ENCODE measurements at regions not wholly inside any gene's neighbourhood (a gene's known extent, or its start where the extent isn't known, plus 50 kb on each side); places are given as distances from the start of the nearest gene placed in this dataset.

DNA sequence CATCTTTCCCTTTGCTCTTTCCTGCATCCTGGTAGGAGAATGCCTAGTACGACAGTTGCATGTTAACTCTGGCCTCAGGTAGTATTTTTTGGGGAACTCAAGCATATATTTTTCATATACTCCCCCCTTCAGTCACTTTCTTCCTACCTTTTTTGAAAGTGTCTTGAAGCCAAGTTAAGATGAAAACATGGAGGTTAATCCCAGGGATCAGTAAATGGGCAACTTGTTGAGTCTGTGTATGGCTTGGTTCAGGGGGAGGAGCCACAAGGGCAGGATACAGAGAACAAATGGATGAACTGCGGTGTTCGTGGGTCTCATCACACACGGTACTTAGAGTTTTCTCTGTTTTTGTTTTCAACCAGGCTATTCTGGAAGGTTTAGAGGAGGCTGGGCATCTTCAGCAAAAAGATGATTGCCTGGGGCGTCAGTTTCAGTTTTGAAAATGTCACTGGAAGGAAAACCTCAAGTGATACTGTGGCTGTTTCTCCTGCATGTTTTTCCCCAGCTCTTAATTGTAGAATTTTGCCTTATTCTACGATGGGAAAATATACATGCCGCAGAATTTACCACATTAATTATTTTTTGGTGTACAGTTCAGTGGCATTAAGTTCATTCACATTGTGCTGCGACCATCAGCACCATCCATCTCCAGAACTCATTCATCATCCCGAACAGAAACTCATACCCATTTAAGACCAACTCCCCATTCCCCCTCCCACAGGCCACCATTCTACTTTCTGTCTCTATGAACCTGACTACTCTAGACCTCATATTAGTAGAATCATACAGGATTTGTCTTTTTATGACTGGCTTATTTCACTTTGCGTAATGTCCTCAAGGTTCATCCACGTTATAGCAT is 71.5 kb downstream of the MAP10 start:
- no peak overlapping the region for H3K4me3 Mint-ChIP-seq
- H3K27me3 Mint-ChIP-seq (ENCODE audit: low read depth), result no peaks in the 10 kb centered on the region
- CTCF ChIA-PET, result no interaction called here
- no peaks in the 10 kb centered on the region for H3K9me3 Mint-ChIP-seq
- intact Hi-C loops (cut with micrococcal nuclease), result no loop called here
- no peaks in the 10 kb centered on the region for H3K36me3 Mint-ChIP-seq (ENCODE audit: low read depth)
- peaks cover 2% of the 10 kb centered on the region for H3K4me1 Mint-ChIP-seq (ENCODE audit: low read depth)
- DNase-seq, result no peak
- no peak overlapping the region for H3K27ac Mint-ChIP-seq

DNA sequence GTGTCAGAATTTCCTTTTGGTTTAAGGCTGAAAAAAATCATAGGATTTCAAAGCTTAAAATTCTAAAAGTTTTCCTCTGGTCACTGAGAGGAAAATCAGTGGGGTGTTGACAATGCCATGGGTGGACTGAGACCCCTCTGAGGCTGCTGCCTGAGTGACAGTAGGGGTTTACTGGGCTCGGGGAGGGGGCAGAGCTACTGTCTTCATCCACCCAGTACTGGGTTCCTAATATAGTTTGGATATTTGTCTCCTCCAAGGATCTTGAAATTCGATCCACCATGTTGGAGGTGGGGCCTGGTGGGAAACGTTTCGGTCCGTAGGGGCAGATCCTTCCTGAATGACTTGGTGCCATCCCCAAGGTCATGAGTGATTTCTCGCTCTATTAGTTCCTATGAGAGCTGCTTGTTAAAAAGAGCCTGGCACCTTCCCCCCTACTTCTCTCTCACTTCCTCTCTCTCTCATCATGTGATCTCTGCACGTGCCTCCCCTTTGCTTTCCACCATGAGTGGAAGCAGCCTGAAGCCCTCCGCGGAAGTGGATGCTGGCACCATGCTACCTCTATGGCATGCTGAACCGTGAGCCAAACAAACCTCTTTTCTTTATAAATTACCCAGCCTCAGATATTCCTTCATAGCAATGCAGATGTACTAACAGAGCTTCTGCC is 72.3 kb downstream of the MAP10 start:
- H3K4me3 Mint-ChIP-seq, result no peak overlapping the region
- CTCF ChIA-PET, result interaction anchor here (0.6 kb wide), 1 partner anchor 11 kb away, joined by 7 read pairs; no protein-coding TSS in a partner anchor
- no peaks in the 10 kb centered on the region for H3K36me3 Mint-ChIP-seq (ENCODE audit: low read depth)
- H3K9me3 Mint-ChIP-seq, result no peaks in the 10 kb centered on the region
- intact Hi-C loops (cut with micrococcal nuclease), result no loop called here
- no peak overlapping the region for H3K27ac Mint-ChIP-seq
- DNase-seq, result no peak
- peaks cover 2% of the 10 kb centered on the region for H3K4me1 Mint-ChIP-seq (ENCODE audit: low read depth)
- H3K27me3 Mint-ChIP-seq (ENCODE audit: low read depth), result no peaks in the 10 kb centered on the region

DNA sequence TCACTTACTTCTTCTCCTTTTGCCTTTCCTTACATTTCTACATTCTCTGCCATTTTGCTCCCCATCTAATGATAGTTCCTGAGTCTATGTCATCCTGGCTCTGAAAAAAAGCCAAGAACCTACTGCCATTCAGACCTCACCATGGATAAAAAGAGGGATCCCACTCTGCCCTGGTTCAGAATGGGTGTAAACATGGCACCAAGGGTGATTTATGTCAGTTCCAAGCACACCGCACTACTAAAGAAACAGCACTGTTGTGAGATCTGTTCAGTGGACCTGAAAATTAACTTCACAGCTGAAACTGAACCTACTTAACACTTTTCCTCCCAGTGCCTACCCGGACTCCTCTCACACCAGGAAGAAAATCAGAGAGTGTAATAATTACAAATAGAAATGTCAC is 72.3 kb upstream of the NTPCR start:
- Mint-ChIP-seq H3K4me1 (ENCODE audit: low read depth) (peaks cover 2% of the 10 kb centered on the region), H3K4me3 (no peak overlapping the region), H3K27ac (no peak overlapping the region), H3K27me3 (ENCODE audit: low read depth) (no peaks in the 10 kb centered on the region), H3K9me3 (no peaks in the 10 kb centered on the region), H3K36me3 (ENCODE audit: low read depth) (no peaks in the 10 kb centered on the region)
- CTCF ChIA-PET, result interaction anchor here (0.6 kb wide), 1 partner anchor 10 kb away, joined by 7 read pairs; no protein-coding TSS in a partner anchor
- intact Hi-C loops (cut with micrococcal nuclease), result no loop called here
- no peak for DNase-seq

DNA sequence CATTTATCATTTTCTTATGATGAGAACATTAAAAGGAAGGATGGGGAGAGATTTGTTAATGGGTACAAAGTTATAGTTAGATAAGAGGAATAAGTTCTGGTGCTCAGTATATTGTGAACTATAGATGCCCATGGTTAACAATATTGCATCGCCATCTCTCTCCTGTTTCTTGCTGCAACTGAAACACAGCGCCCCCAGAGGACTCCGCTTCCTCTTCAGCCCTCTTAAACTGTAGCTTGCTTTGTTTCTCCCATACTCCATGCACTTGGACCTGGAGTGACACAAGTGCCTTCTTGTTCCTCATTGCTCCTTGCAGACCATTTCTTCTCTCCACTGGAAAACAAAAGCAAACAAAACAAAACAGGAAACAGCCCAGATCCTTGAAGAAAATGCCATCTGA is 70.1 kb upstream of the NTPCR start:
- H3K4me3 Mint-ChIP-seq, result no peak overlapping the region
- H3K4me1 Mint-ChIP-seq (ENCODE audit: low read depth), result peaks cover 2% of the 10 kb centered on the region
- intact Hi-C loops (cut with micrococcal nuclease), result no loop called here
- no peaks in the 10 kb centered on the region for H3K9me3 Mint-ChIP-seq
- peak; percentile 17 for DNase-seq
- H3K27me3 Mint-ChIP-seq (ENCODE audit: low read depth), result no peaks in the 10 kb centered on the region
- CTCF ChIA-PET, result interaction anchor here (0.6 to 0.7 kb wide), 2 partner anchors 19 to 188 kb away, joined by 3 to 5 read pairs; no protein-coding TSS in a partner anchor
- H3K27ac Mint-ChIP-seq, result no peak overlapping the region
- no peaks in the 10 kb centered on the region for H3K36me3 Mint-ChIP-seq (ENCODE audit: low read depth)

DNA sequence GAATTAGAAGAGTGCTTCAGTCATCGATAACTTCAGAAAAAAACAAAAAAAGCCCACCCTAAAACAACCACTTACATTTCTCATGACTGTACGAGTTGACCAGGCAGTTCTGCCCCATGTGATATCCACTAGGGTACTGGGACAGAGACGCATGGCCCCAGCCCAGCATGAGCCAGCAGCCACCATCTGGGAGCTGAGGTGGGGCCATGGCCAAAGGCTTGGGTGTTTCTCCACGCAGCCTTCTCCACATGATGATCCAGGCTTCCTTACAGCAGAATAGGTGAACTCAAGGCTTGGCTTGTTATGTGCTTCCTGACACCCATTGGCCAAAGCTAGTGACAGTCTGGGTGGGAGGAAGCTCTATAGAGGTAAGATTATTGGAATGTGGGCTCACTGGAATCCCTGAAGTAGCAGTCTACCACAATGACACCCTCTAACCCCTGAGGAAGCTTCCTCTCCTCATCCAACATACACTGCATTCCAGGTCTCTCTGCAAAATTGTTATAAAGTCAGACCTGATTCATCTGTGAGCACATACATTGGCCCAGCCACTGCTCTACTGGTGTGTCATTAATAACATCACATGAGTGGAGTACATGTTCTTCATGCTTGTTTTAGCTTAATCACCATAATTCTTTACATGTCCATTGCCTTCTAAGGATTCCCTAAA is 66.3 kb upstream of the NTPCR start:
- CTCF ChIA-PET, result no interaction called here
- no peaks in the 10 kb centered on the region for H3K27me3 Mint-ChIP-seq (ENCODE audit: low read depth)
- H3K9me3 Mint-ChIP-seq, result no peaks in the 10 kb centered on the region
- intact Hi-C loops (cut with micrococcal nuclease), result no loop called here
- H3K27ac Mint-ChIP-seq, result no peak overlapping the region
- no peak overlapping the region for H3K4me3 Mint-ChIP-seq
- DNase-seq, result no peak
- no peaks in the 10 kb centered on the region for H3K4me1 Mint-ChIP-seq (ENCODE audit: low read depth)
- no peaks in the 10 kb centered on the region for H3K36me3 Mint-ChIP-seq (ENCODE audit: low read depth)

DNA sequence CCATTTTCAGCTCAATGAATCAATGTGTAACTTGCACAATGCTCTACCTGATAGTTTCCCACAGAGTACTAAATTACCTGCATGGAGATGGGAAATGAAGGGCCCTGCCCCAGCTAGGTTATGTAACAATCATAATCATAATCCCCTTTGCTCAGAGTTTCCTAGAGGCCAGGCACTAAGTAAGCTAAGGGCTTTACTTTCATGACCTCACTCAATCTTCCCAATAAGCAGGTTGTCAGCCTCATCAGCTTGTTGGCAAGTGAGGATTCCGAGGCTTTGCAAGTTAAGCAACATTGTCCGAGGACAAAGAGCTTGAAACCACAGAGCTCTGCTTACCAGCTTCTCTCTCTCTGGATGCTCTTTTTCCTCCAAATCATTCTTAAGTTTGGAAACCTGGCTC is 64.1 kb upstream of the NTPCR start:
- no peak overlapping the region for H3K27ac Mint-ChIP-seq
- CTCF ChIA-PET, result no interaction called here
- DNase-seq, result no peak
- H3K4me1 Mint-ChIP-seq (ENCODE audit: low read depth), result no peaks in the 10 kb centered on the region
- H3K4me3 Mint-ChIP-seq, result no peak overlapping the region
- intact Hi-C loops (cut with micrococcal nuclease), result no loop called here
- no peaks in the 10 kb centered on the region for H3K27me3 Mint-ChIP-seq (ENCODE audit: low read depth)
- H3K9me3 Mint-ChIP-seq, result no peaks in the 10 kb centered on the region
- H3K36me3 Mint-ChIP-seq (ENCODE audit: low read depth), result no peaks in the 10 kb centered on the region

DNA sequence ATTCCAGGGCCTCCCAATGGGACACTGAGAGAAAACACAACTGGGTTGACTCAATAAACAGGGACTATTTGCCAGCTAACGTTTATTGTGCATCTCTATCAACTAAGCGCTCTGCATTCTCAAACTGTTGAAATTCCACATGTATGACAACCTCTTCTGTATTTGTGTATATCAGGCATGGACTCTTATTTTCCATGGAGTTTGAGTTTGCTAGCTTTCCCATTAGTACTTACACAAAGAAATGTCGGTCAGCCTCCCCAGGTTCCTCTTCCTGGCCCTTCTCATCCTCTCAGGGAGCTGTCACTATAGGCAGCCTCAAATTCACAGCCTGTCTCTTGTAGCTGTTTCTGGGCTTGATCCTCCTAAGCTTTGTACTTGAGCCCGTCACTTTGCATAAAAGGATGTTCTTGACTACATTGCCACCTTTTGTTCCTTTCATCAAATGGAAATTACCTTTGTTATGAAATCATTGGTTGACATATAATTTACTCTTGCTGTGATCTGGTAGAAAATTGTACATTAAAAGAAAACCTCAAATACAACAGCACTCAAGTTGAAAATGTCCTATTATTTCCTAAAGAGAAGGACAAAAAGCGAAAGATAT is 60.0 kb upstream of the NTPCR start:
- Mint-ChIP-seq H3K27me3 (ENCODE audit: low read depth) (no peaks in the 10 kb centered on the region), H3K27ac (no peak overlapping the region), H3K9me3 (peaks cover 4% of the 10 kb centered on the region), H3K4me1 (ENCODE audit: low read depth) (no peaks in the 10 kb centered on the region), H3K4me3 (no peak overlapping the region), H3K36me3 (ENCODE audit: low read depth) (no peaks in the 10 kb centered on the region)
- intact Hi-C loops (cut with micrococcal nuclease), result no loop called here
- no peak for DNase-seq
- CTCF ChIA-PET, result no interaction called here

DNA sequence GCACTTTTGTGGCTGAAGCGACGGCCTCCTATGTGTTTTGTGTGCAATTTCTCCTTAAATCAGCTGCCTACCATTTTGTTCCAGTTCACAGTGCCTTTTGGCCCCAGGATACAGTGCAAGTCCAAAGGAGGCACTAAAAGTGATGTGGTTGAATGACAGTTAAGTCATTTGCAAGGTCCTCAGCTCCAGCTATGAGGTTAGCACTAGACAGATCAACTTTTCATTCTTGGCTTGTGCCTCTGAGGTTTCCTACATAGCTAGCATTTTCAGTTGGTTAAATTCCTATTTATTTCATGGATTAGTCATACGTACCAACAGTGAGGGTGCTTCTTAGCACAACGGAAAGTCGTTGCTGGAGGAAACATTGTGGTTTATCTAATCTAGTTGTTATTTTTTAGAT is 59.3 kb upstream of the NTPCR start:
- no peaks in the 10 kb centered on the region for H3K27me3 Mint-ChIP-seq (ENCODE audit: low read depth)
- no peak overlapping the region for H3K27ac Mint-ChIP-seq
- no peaks in the 10 kb centered on the region for H3K36me3 Mint-ChIP-seq (ENCODE audit: low read depth)
- H3K9me3 Mint-ChIP-seq, result peaks cover 4% of the 10 kb centered on the region
- intact Hi-C loops (cut with micrococcal nuclease), result no loop called here
- no peak for DNase-seq
- CTCF ChIA-PET, result no interaction called here
- no peaks in the 10 kb centered on the region for H3K4me1 Mint-ChIP-seq (ENCODE audit: low read depth)
- no peak overlapping the region for H3K4me3 Mint-ChIP-seq

DNA sequence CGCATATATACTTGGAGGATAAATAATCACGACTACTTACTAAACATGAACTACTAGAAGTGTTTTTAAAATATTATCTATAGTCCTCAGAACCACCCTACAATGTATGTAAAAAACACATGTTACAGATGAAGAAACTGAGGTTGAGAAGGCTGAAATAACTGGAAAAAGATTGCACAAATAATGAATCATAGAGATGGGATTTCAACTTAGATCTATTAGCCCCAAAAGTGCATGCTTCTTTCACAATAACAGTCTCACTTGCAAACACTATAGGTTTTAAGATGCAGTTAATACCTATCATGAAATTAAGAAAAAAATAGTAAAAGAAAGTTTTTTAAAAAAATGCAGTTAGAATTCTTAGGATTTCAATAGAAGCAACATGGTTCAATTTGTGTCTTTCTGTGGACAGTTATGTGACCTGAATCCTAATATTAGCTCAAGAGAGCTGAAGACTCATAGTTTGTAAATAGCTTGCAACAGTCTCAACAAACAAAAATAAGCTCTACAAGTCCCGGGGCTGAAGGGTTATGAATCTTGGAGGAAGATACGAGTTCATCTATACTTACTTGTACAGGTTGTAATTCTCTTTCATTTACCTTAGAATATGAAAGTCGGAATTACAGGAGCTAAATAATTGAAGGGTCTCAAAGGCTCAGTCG is 58.6 kb upstream of the NTPCR start:
- Mint-ChIP-seq H3K36me3 (ENCODE audit: low read depth) (no peaks in the 10 kb centered on the region), H3K4me3 (no peak overlapping the region), H3K4me1 (ENCODE audit: low read depth) (no peaks in the 10 kb centered on the region), H3K9me3 (peaks cover 4% of the 10 kb centered on the region), H3K27me3 (ENCODE audit: low read depth) (no peaks in the 10 kb centered on the region), H3K27ac (no peak overlapping the region)
- CTCF ChIA-PET, result no interaction called here
- intact Hi-C loops (cut with micrococcal nuclease), result no loop called here
- no peak for DNase-seq

DNA sequence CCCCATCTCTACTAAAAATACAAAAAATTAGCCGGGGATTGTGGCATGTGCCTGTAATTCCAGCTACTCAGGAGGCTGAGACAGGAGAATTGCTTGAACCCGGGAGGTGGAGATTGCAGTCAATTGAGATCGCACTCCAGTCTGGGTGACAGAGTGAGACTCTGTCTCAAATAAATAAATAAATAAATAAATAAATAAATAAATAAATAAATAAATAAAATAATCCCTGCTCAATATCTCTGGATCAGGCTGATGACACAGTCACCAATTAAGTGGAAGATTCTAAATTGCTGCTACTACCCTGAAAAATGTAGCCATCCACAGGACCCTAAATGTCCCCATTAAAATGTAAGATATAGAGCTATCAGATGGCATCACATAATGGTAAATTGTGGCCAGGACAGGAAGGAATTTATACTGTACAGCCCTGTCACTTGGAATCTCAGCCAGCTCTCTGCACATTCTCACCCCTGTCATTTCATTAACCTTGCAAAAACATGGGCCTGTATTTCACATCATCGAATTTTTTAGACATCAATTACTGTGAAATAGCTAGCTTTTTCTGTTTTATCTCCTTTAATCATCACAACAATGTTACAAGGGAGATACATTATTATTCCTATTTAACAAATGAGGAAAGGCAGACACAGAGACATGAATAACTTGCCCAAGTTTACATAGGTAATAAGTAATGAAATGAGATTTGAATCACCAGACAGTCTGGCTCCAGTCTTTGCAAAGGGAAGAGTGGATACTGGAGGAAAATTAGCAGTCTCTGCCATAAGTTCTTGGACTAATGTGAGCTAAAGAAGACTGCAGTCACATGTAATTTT is 56.7 kb upstream of the NTPCR start:
- no peaks in the 10 kb centered on the region for H3K27me3 Mint-ChIP-seq (ENCODE audit: low read depth)
- intact Hi-C loops (cut with micrococcal nuclease), result no loop called here
- DNase-seq, result no peak
- H3K9me3 Mint-ChIP-seq, result peaks cover 4% of the 10 kb centered on the region
- no peaks in the 10 kb centered on the region for H3K36me3 Mint-ChIP-seq (ENCODE audit: low read depth)
- no peak overlapping the region for H3K4me3 Mint-ChIP-seq
- CTCF ChIA-PET, result no interaction called here
- no peak overlapping the region for H3K27ac Mint-ChIP-seq
- no peaks in the 10 kb centered on the region for H3K4me1 Mint-ChIP-seq (ENCODE audit: low read depth)

DNA sequence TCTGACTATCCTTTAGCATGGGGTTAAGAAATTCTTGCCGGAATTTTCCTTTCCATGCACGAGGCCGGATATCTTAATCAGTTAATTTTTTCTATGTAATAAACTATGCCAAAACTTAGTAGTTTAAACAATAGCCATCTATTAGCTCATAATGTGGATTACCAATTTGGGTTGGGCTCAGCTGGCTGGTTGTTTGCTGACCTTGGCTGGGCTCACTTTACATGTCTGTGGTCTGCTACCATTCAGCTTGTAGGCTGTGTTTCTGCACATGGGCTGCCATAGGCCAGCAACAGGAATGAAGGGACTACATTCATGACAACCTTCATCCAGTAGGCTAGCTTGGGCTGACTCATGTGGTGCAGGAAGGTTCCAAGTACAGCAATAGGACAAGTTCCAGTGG is 56.0 kb upstream of the NTPCR start:
- Mint-ChIP-seq H3K36me3 (ENCODE audit: low read depth) (no peaks in the 10 kb centered on the region), H3K27me3 (ENCODE audit: low read depth) (no peaks in the 10 kb centered on the region), H3K4me1 (ENCODE audit: low read depth) (no peaks in the 10 kb centered on the region), H3K4me3 (no peak overlapping the region), H3K9me3 (peaks cover 4% of the 10 kb centered on the region), H3K27ac (no peak overlapping the region)
- DNase-seq, result no peak
- CTCF ChIA-PET, result no interaction called here
- intact Hi-C loops (cut with micrococcal nuclease), result no loop called here
